K562 (cell line): ENCODE measurements at regions not wholly inside any gene's neighbourhood (a gene's known extent, or its start where the extent isn't known, plus 50 kb on each side); places are given as distances from the start of the nearest gene placed in this dataset.

ENCODE experiments used
- KLF1 ChIP-seq: fragments of 450-650 bp; IDR thresholded peaks from 2 replicates; pipeline ENCODE4 v1.6.1; 2016; ENCODE audit warnings: missing genetic modification characterization, missing compliant biosample characterization
- LEF1 ChIP-seq: fragments of 450-650 bp; IDR thresholded peaks from 2 replicates; pipeline ENCODE4 v1.6.1; 2016; ENCODE audit warnings: mild to moderate bottlenecking
- MAZ ChIP-seq, 2 experiments: fragments of 450-650 bp in 1 of 2; sonication (generic) in 1 of 2; formaldehyde crosslinking; IDR thresholded peaks in 1 of 2; conservative IDR thresholded peaks in 1 of 2; 2 replicates each; pipeline versions ENCODE4 v1.4.0 to v1.5.0; 2020; ENCODE audit warnings: mild to moderate bottlenecking in 1 of 2, missing genetic modification reagents in 1 of 2
- NFRKB ChIP-seq: fragments of 450-650 bp; IDR thresholded peaks from 2 replicates; pipeline ENCODE4 v1.6.1; 2016; ENCODE audit warnings: low read depth
- NR2C1 ChIP-seq, 2 experiments: fragments of 450-650 bp; IDR thresholded peaks; 2 replicates each; pipeline ENCODE4 v1.6.1; 2017; ENCODE audit warnings: mild to moderate bottlenecking in 2 of 2, antibody characterized with exemption in 1 of 2, inconsistent platforms in 1 of 2, missing compliant biosample characterization in 1 of 2, missing genetic modification characterization in 1 of 2
- NR4A1 ChIP-seq, 2 experiments: fragments of 250-450 bp in 1 of 2; fragments of 450-650 bp in 1 of 2; sonication (Bioruptor Pico) in 1 of 2; IDR thresholded peaks; 2 replicates each; pipeline versions ENCODE4 v1.4.0 to v1.6.1; 2016 to 2020; ENCODE audit warnings: mild to moderate bottlenecking in 2 of 2, missing compliant biosample characterization in 1 of 2, missing genetic modification characterization in 1 of 2, moderate library complexity in 1 of 2
- PRMT5 ChIP-seq: sonication (generic); formaldehyde crosslinking; IDR thresholded peaks from 2 replicates; pipeline ENCODE4 v1.5.0; 2020; ENCODE audit warnings: missing genetic modification reagents
- TAF7 ChIP-seq: fragments of 450-650 bp; IDR thresholded peaks from 2 replicates; pipeline ENCODE4 v1.6.1; 2016; ENCODE audit warnings: missing genetic modification characterization, missing compliant biosample characterization
- TEAD2 ChIP-seq: fragments of 450-650 bp; IDR thresholded peaks from 2 replicates; pipeline ENCODE4 v1.6.1; 2016; ENCODE audit warnings: missing genetic modification characterization, control low read depth, missing compliant biosample characterization
- ZNF175 ChIP-seq: fragments of 200-800 bp; sonication (Bioruptor generic); IDR thresholded peaks from 2 replicates; pipeline ENCODE4 v1.6.1; 2016; ENCODE audit warnings: low read depth, mild to moderate bottlenecking, missing genetic modification characterization, missing compliant biosample characterization
- ZNF239 ChIP-seq: fragments of 250-450 bp; sonication (Bioruptor Pico); IDR thresholded peaks from 2 replicates; pipeline ENCODE4 v1.4.0; 2020; ENCODE audit warnings: mild to moderate bottlenecking
- ZNF583 ChIP-seq: fragments of 250-450 bp; sonication (Bioruptor Pico); IDR thresholded peaks from 2 replicates; pipeline ENCODE4 v1.4.0; 2020
- TF ChIP-seq, protein P1 (sequence below), 3 experiments: fragments of 200-800 bp in 1 of 3; sonication (Bioruptor generic) in 1 of 3; sonication (generic) in 1 of 3; formaldehyde crosslinking in 1 of 3; IDR thresholded peaks; 2 replicates each; pipeline versions ENCODE4 v1.6.1 to v1.8.0; 2016 to 2022; ENCODE audit warnings: mild to moderate bottlenecking in 2 of 3, missing compliant biosample characterization in 2 of 3, missing genetic modification characterization in 2 of 3, missing genetic modification reagents in 1 of 3
- TF ChIP-seq, protein P2 (sequence below): fragments of 450-650 bp; conservative IDR thresholded peaks from 2 replicates; pipeline ENCODE4 v1.6.1; 2016; ENCODE audit warnings: missing genetic modification characterization, low read depth, mild to moderate bottlenecking, missing compliant biosample characterization, moderate library complexity
- TF ChIP-seq, protein P3 (sequence below), 2 experiments: fragments of 450-650 bp; IDR thresholded peaks; 2 replicates each; pipeline ENCODE4 v1.6.1; 2016
- TF ChIP-seq, protein P4 (sequence below), 3 experiments: fragments of 200-800 bp in 1 of 3; fragments of 250-450 bp in 1 of 3; fragments of 450-650 bp in 1 of 3; sonication (Bioruptor Pico) in 1 of 3; sonication (Bioruptor generic) in 1 of 3; formaldehyde crosslinking in 1 of 3; IDR thresholded peaks; 2 replicates each; pipeline versions ENCODE4 v1.6.1 to v1.8.0; 2016 to 2022; ENCODE audit warnings: mild to moderate bottlenecking in 2 of 3, missing genetic modification characterization in 2 of 3, missing compliant biosample characterization in 1 of 3, moderate library complexity in 1 of 3

DNA sequence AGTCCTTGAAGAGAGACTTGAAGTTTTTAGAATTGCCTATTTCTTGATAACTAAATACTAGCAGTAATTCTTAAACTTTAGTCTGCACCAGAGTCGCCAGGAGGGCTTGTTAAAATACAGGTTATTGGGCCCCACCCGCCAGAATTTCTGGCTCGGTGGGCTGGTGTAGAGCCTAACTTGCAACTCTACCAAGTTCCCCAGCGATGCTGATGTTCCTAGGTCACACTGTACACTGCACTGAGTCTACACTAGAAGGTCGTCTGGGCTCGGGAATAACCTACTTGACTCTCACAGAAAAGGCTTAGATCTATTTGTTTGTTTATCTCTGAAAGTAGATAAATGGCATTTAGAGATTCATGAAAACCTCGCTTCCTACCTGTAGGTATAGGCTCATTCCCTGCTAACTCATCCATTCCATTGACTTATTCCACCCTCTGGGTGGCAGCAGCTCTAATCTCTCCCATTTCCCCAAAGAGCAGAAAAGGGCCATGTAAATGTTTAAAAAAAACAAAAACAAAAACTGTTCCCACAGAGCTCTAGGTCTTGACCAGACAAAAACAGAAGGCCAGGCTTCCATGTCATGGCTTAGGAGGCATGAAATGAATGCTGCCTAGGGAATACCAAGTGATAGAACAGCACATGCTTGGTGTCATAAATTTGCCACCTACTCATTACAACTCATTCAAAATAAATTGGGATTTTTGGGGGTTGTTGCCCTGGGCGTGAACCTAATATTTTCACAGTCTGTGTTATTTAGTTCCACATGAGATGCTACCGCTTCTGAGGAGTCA, 292.1 kb downstream of the ADGB start (continued):
- TF ChIP-seq ZNF175 (CRISPR knock-in tag) (peak; percentile 67), NR4A1 (CRISPR knock-in tag; IDR thresholded peaks at IDR 0.05) (no peak), NR4A1 (tag; IDR thresholded peaks at IDR 0.05) (peak; percentile 81), LEF1 (no peak; the same call in 1 of the 2 replicates), TAF7 (tag) (0 out of 2 replicates have a peak, but pooled peaks have one; percentile 13), NR2C1 (IDR thresholded peaks at IDR 0.05) (no peak), NR2C1 (tag; IDR thresholded peaks at IDR 0.05) (peak; percentile 47), KLF1 (tag) (peak; percentile 28; the same call in 1 of the 2 replicates), PRMT5 (no peak), NFRKB (0 out of 2 replicates have a peak, but pooled peaks have one; percentile 44), ZNF239 (CRISPR knock-in tag) (peak; percentile 81), TEAD2 (tag) (0 out of 2 replicates have a peak, but pooled peaks have one; percentile 8), MAZ (CRISPR knock-in tag; conservative IDR thresholded peaks at IDR 0.05 in 1 of 2, IDR thresholded peaks at IDR 0.05 in 1 of 2) (peak; percentile 44 to 46), ZNF583 (no peak; the same call in none of the 2 replicates)
- TF ChIP-seq, protein P1, sequence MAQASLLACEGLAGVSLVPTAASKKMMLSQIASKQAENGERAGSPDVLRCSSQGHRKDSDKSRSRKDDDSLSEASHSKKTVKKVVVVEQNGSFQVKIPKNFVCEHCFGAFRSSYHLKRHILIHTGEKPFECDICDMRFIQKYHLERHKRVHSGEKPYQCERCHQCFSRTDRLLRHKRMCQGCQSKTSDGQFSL (CRISPR knock-in tag; IDR thresholded peaks at IDR 0.05) = no peak
- TF ChIP-seq, protein P1 (tag; IDR thresholded peaks at IDR 0.05) = 0 out of 4 replicates have a peak, but pooled peaks of 1 of the 2 experiments have one; percentile 27
- TF ChIP-seq, protein P2, sequence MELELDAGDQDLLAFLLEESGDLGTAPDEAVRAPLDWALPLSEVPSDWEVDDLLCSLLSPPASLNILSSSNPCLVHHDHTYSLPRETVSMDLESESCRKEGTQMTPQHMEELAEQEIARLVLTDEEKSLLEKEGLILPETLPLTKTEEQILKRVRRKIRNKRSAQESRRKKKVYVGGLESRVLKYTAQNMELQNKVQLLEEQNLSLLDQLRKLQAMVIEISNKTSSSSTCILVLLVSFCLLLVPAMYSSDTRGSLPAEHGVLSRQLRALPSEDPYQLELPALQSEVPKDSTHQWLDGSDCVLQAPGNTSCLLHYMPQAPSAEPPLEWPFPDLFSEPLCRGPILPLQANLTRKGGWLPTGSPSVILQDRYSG (tag) = peak; percentile 93
- TF ChIP-seq, protein P3, sequence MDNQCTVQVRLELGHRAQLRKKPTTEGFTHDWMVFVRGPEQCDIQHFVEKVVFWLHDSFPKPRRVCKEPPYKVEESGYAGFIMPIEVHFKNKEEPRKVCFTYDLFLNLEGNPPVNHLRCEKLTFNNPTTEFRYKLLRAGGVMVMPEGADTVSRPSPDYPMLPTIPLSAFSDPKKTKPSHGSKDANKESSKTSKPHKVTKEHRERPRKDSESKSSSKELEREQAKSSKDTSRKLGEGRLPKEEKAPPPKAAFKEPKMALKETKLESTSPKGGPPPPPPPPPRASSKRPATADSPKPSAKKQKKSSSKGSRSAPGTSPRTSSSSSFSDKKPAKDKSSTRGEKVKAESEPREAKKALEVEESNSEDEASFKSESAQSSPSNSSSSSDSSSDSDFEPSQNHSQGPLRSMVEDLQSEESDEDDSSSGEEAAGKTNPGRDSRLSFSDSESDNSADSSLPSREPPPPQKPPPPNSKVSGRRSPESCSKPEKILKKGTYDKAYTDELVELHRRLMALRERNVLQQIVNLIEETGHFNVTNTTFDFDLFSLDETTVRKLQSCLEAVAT (IDR thresholded peaks at IDR 0.05) = peak in 1 of 2 experiments; percentile 26; a peak in 2 of 4 replicates
- TF ChIP-seq, protein P4, sequence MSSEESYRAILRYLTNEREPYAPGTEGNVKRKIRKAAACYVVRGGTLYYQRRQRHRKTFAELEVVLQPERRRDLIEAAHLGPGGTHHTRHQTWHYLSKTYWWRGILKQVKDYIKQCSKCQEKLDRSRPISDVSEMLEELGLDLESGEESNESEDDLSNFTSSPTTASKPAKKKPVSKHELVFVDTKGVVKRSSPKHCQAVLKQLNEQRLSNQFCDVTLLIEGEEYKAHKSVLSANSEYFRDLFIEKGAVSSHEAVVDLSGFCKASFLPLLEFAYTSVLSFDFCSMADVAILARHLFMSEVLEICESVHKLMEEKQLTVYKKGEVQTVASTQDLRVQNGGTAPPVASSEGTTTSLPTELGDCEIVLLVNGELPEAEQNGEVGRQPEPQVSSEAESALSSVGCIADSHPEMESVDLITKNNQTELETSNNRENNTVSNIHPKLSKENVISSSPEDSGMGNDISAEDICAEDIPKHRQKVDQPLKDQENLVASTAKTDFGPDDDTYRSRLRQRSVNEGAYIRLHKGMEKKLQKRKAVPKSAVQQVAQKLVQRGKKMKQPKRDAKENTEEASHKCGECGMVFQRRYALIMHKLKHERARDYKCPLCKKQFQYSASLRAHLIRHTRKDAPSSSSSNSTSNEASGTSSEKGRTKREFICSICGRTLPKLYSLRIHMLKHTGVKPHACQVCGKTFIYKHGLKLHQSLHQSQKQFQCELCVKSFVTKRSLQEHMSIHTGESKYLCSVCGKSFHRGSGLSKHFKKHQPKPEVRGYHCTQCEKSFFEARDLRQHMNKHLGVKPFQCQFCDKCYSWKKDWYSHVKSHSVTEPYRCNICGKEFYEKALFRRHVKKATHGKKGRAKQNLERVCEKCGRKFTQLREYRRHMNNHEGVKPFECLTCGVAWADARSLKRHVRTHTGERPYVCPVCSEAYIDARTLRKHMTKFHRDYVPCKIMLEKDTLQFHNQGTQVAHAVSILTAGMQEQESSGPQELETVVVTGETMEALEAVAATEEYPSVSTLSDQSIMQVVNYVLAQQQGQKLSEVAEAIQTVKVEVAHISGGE (CRISPR knock-in tag; IDR thresholded peaks at IDR 0.05) = peak in 1 of 3 experiments; percentile 77; a peak in 2 of 6 replicates
